Parathyroid adenoma (tissue), 2 donors: ENCODE measurements at regions not wholly inside any gene's neighbourhood (a gene's known extent, or its start where the extent isn't known, plus 50 kb on each side); places are given as distances from the start of the nearest gene placed in this dataset.

Experiments used
- H2AFZ ChIP-seq: fragments of 300-600 bp; sonication (generic); one replicate; pipeline ENCODE4 v1.7.0; 2017; ENCODE audit warnings: antibody characterized with exemption, mild to moderate bottlenecking
- H3K27ac ChIP-seq: fragments of 300-600 bp; sonication (generic); one replicate; pipeline ENCODE4 v1.7.0; 2017
- H3K27me3 ChIP-seq: fragments of 300-600 bp; sonication (generic); one replicate; pipeline ENCODE4 v1.7.0; 2017; ENCODE audit warnings: low read length; ENCODE audit not compliant: control insufficient read depth, insufficient read depth
- H3K36me3 ChIP-seq: fragments of 300-600 bp; sonication (generic); one replicate; pipeline ENCODE4 v1.7.0; 2017; ENCODE audit warnings: low read length; ENCODE audit not compliant: control insufficient read depth, insufficient read depth
- H3K4me1 ChIP-seq: fragments of 300-600 bp; sonication (generic); one replicate; pipeline ENCODE4 v1.7.0; 2017; ENCODE audit warnings: control low read depth
- H3K4me2 ChIP-seq: fragments of 300-600 bp; sonication (generic); one replicate; pipeline ENCODE4 v1.7.0; 2017; ENCODE audit warnings: low read length
- H3K4me3 ChIP-seq: fragments of 300-600 bp; sonication (generic); one replicate; pipeline ENCODE4 v1.7.0; 2017; ENCODE audit warnings: low read depth, low read length
- H3K79me2 ChIP-seq: fragments of 300-600 bp; sonication (generic); one replicate; pipeline ENCODE4 v1.7.0; 2017; ENCODE audit warnings: control low read depth
- H3K9ac ChIP-seq: fragments of 300-600 bp; sonication (generic); one replicate; pipeline ENCODE4 v1.7.0; 2017; ENCODE audit warnings: mild to moderate bottlenecking
- H3K9me3 ChIP-seq: fragments of 300-600 bp; sonication (generic); one replicate; pipeline ENCODE4 v1.7.0; 2017; ENCODE audit warnings: low read length; ENCODE audit not compliant: control insufficient read depth
- TF ChIP-seq, protein P1 (sequence below): fragments of 300-600 bp; sonication (generic); IDR thresholded peaks from one replicate; pipeline ENCODE4 v1.7.0; 2017; ENCODE audit warnings: antibody characterized with exemption, mild to moderate bottlenecking
- donor health status: primary hyperparathyroidism.

DNA sequence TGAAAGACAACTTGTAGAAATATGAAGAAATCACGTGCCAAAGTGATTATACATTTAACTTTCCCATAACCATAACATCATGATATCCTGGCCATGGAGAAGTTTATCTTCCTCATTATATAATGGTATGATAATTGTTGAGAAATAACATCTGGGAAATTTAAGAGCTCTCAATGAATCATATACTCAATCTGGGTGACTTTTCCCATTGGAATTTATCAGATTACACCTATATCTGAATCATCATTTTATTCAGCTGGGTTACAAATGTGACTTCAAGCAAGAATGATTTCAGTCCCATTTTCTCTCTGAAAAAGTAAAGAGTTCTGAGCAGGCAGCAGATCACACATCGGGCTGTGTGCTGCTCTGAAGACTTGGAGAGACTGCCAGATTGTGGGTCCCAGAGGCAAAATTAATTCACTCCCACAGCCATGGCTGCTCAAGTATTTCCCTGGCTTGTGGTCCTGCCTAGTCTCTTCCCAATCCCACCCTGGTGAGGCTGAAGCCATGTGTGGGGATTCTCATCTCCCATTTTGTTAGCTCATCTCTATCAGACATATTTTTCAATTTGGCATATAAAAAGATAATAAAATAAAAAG lies 278.0 kb downstream of the MRPL39 start:
- H3K27ac ChIP-seq = no peak overlapping the region
- TF ChIP-seq, protein P1, sequence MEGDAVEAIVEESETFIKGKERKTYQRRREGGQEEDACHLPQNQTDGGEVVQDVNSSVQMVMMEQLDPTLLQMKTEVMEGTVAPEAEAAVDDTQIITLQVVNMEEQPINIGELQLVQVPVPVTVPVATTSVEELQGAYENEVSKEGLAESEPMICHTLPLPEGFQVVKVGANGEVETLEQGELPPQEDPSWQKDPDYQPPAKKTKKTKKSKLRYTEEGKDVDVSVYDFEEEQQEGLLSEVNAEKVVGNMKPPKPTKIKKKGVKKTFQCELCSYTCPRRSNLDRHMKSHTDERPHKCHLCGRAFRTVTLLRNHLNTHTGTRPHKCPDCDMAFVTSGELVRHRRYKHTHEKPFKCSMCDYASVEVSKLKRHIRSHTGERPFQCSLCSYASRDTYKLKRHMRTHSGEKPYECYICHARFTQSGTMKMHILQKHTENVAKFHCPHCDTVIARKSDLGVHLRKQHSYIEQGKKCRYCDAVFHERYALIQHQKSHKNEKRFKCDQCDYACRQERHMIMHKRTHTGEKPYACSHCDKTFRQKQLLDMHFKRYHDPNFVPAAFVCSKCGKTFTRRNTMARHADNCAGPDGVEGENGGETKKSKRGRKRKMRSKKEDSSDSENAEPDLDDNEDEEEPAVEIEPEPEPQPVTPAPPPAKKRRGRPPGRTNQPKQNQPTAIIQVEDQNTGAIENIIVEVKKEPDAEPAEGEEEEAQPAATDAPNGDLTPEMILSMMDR = no peak
- H3K36me3 ChIP-seq = no peaks in the 10 kb centered on the region
- H3K27me3 ChIP-seq = no peaks in the 10 kb centered on the region
- no peak overlapping the region for H3K4me3 ChIP-seq
- H2AFZ ChIP-seq = no peak overlapping the region
- no peak overlapping the region for H3K9ac ChIP-seq
- H3K79me2 ChIP-seq = no peaks in the 10 kb centered on the region
- H3K4me2 ChIP-seq = no peak overlapping the region
- H3K4me1 ChIP-seq = no peaks in the 10 kb centered on the region
- no peaks in the 10 kb centered on the region for H3K9me3 ChIP-seq

DNA sequence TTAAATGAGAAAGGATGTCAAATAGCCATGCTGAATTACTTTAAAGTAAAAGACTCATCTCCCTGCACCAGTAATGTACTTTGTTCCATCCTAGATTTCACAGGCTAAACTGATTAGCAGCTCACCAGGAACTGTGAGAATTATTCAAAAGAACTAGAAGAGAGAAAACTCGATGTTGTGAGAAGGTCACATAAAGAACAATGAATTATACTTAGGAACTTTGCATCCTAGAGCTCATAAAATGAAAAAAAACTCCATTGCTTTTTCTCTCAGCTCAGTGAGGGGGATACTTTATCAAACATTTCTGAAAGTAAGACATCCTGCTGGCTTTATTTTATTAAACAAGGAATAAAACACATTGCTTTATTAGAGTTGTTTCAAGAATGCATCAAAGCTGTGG lies 278.5 kb downstream of the MRPL39 start:
- Histone ChIP-seq H3K9ac (no peak overlapping the region), H3K4me3 (no peak overlapping the region), H3K36me3 (no peaks in the 10 kb centered on the region), H3K27me3 (no peaks in the 10 kb centered on the region), H3K9me3 (no peaks in the 10 kb centered on the region), H2AFZ (no peak overlapping the region), H3K4me1 (no peaks in the 10 kb centered on the region), H3K27ac (no peak overlapping the region), H3K79me2 (no peaks in the 10 kb centered on the region), H3K4me2 (no peak overlapping the region)
- TF ChIP-seq, protein P1 = no peak

DNA sequence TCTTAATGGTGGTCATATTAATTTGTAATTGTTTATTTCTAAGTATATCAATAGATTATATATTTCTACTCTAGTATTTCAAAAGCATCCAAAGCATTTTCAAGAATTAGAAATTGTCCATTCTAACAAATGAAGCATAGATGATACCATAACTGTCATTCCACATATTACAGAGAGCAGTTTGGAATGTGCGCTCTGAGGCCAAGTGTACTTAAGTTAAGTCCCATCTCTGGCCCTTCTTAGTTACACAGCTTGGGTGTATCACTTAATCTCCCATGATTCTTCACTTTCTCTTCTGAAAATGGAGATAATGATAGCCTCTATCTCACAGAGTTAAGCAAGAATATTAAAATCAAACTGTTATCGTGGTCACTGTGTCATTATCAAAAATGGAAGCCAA lies 281.1 kb downstream of the MRPL39 start:
- Histone ChIP-seq H3K36me3 (no peaks in the 10 kb centered on the region), H3K27ac (no peak overlapping the region), H3K9me3 (no peaks in the 10 kb centered on the region), H3K4me1 (no peaks in the 10 kb centered on the region), H3K4me2 (no peak overlapping the region), H3K9ac (no peak overlapping the region), H3K4me3 (no peak overlapping the region), H3K27me3 (no peaks in the 10 kb centered on the region), H2AFZ (no peak overlapping the region), H3K79me2 (no peaks in the 10 kb centered on the region)
- TF ChIP-seq, protein P1 = no peak

DNA sequence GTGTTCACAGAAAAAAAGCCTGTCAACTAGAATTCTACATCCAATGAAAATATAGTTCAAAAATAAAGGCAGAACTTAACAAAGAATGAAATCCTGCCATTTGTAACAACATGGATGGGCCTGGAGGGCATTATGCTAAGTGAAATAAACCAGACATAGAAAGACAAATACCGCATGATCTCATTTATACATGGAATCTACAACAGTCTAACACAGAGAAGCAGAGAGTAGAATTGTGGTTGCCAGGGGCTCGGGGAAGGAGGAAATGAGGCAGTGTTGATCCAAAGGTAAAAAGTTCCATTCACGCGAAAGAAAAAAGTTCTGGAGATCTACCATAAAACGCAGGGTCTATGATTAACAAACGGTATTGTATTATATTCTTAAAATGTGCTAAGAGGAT lies 282.6 kb downstream of the MRPL39 start:
- Histone ChIP-seq H3K79me2 (no peaks in the 10 kb centered on the region), H2AFZ (no peak overlapping the region), H3K4me2 (no peak overlapping the region), H3K36me3 (no peaks in the 10 kb centered on the region), H3K4me1 (no peaks in the 10 kb centered on the region), H3K27me3 (no peaks in the 10 kb centered on the region), H3K9ac (no peak overlapping the region), H3K9me3 (no peaks in the 10 kb centered on the region), H3K27ac (no peak overlapping the region), H3K4me3 (no peak overlapping the region)
- TF ChIP-seq, protein P1 = no peak

DNA sequence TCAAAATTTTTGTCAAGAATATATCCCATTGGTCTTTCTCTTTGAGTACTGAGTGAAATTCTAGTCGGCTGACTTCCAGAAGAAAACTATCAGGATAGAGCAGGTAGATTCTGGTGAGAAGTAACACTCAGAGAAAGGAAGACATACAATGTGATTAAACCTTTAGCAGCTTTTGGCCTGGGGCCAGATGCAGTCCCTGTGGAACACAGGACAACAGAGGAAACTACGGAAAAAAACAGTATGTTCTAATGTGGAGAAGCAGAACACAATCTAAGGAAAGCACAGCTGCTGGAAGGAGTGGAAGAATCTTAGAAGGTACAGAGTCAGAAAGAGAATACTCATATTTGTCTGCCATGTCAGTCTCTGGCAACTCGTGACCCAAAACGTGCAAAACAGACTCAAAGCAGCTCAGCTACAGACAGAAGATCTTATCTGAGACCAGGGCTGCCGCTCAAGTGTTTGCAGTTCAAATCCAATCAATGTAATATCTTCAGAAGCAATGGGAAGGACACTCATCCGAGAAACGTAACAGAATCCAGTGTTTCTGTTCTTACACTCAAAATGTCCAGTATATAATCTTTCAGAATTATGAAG lies 283.8 kb downstream of the MRPL39 start:
- Histone ChIP-seq H3K4me2 (no peak overlapping the region), H3K27ac (no peak overlapping the region), H3K4me1 (no peaks in the 10 kb centered on the region), H3K36me3 (no peaks in the 10 kb centered on the region), H3K9me3 (no peaks in the 10 kb centered on the region), H3K79me2 (no peaks in the 10 kb centered on the region), H2AFZ (no peak overlapping the region), H3K9ac (no peak overlapping the region), H3K4me3 (no peak overlapping the region), H3K27me3 (no peaks in the 10 kb centered on the region)
- TF ChIP-seq, protein P1 = no peak
